Adipocyte (in vitro differentiated cells): ENCODE measurements at regions not wholly inside any gene's neighbourhood (a gene's known extent, or its start where the extent isn't known, plus 50 kb on each side); places are given as distances from the start of the nearest gene placed in this dataset.

Experiments
- DNase-seq: peaks from one replicate; pipeline ENCODE4 v3.0.0-alpha.2; 2015; ENCODE audit warnings: low read depth
- H3K27me3 ChIP-seq: replicated peaks from 2 replicates; pipeline ENCODE4 v1.7.0; 2013; ENCODE audit warnings: mild to moderate bottlenecking, low read length, moderate library complexity; ENCODE audit not compliant: control insufficient read depth, insufficient read depth
- H3K36me3 ChIP-seq: 2 replicates; pipeline ENCODE4 v1.7.0; 2013; ENCODE audit warnings: low read length, mild to moderate bottlenecking, moderate library complexity; ENCODE audit not compliant: control insufficient read depth, insufficient read depth, severe bottlenecking
- H3K4me1 ChIP-seq: 2 replicates; pipeline ENCODE4 v1.7.0; 2013; ENCODE audit warnings: mild to moderate bottlenecking, low read length, moderate library complexity; ENCODE audit not compliant: control insufficient read depth, insufficient read depth
- H3K4me3 ChIP-seq: 2 replicates; pipeline ENCODE4 v1.7.0; 2013; ENCODE audit warnings: mild to moderate bottlenecking, low read length, moderate library complexity
- H3K9ac ChIP-seq: 2 replicates; pipeline ENCODE4 v1.7.0; 2013; ENCODE audit warnings: mild to moderate bottlenecking, low read length, moderate library complexity
- H3K9me3 ChIP-seq: 2 replicates; pipeline ENCODE4 v1.7.0; 2013; ENCODE audit warnings: mild to moderate bottlenecking, low read length, moderate library complexity; ENCODE audit not compliant: control insufficient read depth

- H3K36me3 ChIP-seq: no peaks in the 10 kb centered on the region
- peak; percentile 36 for DNase-seq
- H3K9ac ChIP-seq: no peak overlapping the region
- H3K27me3 ChIP-seq: no peaks in the 10 kb centered on the region
- no peaks in the 10 kb centered on the region for H3K9me3 ChIP-seq
- H3K4me1 ChIP-seq: peaks cover 6% of the 10 kb centered on the region
- no peak overlapping the region for H3K4me3 ChIP-seq
These were observed 91.2 kb upstream of the ABI3BP start for GRCh38 chr3:101084404-101084803.

- no peaks in the 10 kb centered on the region for H3K36me3 ChIP-seq
- no peaks in the 10 kb centered on the region for H3K27me3 ChIP-seq
- no peak overlapping the region for H3K9ac ChIP-seq
- peaks cover 6% of the 10 kb centered on the region for H3K4me1 ChIP-seq
- H3K9me3 ChIP-seq: no peaks in the 10 kb centered on the region
- H3K4me3 ChIP-seq: no peak overlapping the region
- DNase-seq: peak; percentile 43
These were observed 88.8 kb upstream of the ABI3BP start for GRCh38 chr3:101081999-101082398.

GRCh38 chr3:101081446-101081845, 88.2 kb upstream of the ABI3BP start:
- H3K36me3 ChIP-seq: no peaks in the 10 kb centered on the region
- H3K4me3 ChIP-seq: no peak overlapping the region
- no peaks in the 10 kb centered on the region for H3K27me3 ChIP-seq
- no peak overlapping the region for H3K9ac ChIP-seq
- H3K9me3 ChIP-seq: no peaks in the 10 kb centered on the region
- DNase-seq: no peak
- H3K4me1 ChIP-seq: peaks cover 6% of the 10 kb centered on the region

GRCh38 chr3:101077361-101078011, 84.3 kb upstream of the ABI3BP start:
- Histone ChIP-seq H3K4me1 (peaks cover 6% of the 10 kb centered on the region), H3K27me3 (no peaks in the 10 kb centered on the region), H3K9me3 (no peaks in the 10 kb centered on the region), H3K4me3 (no peak overlapping the region), H3K9ac (no peak overlapping the region), H3K36me3 (no peaks in the 10 kb centered on the region)
- peak; percentile 43 for DNase-seq

DNA sequence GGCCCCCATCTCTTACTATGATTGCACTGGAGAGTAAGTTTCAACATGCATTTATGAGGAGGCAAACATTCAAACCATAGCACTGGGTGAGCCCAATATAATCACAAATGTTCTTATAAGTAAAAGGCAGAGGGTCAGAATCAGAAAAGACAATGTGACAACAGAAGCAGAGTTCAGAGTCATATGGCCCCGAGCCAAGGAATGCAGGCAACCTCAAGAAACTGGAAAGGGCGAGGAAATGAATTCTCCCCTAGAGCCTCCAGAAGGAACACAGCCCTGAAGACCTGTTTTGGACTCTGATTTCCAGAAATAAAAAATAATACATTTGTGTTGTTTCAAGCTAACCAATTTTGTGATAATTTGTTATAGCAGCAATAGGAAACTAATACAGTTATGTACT, 81.3 kb upstream of the ABI3BP start:
- H3K27me3 ChIP-seq: no peaks in the 10 kb centered on the region
- H3K4me1 ChIP-seq: peaks cover 10% of the 10 kb centered on the region
- no peaks in the 10 kb centered on the region for H3K36me3 ChIP-seq
- H3K9me3 ChIP-seq: no peaks in the 10 kb centered on the region
- H3K9ac ChIP-seq: no peak overlapping the region
- no peak for DNase-seq
- no peak overlapping the region for H3K4me3 ChIP-seq

DNA sequence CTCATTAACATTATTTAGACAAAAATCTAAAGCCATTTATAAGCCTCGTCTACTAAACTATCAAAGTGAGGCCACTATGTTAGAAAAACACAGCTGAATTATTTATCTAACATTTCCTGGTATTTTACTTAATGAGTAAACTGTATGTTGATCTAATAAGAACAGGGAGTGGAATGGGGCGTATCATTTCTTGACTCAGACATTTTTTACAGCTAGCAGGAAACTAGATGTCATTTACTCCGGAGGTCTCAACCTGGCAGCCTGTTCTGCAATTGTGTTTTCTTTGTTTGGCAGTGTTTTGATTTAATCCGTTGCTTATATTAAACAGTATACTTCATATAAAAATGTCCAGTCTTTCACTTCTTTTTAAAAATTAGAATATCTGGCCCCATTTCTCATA, 79.1 kb upstream of the ABI3BP start:
- H3K4me1 ChIP-seq: peaks cover 18% of the 10 kb centered on the region
- no peak overlapping the region for H3K9ac ChIP-seq
- DNase-seq: peak; percentile 42
- no peaks in the 10 kb centered on the region for H3K9me3 ChIP-seq
- H3K4me3 ChIP-seq: no peak overlapping the region
- no peaks in the 10 kb centered on the region for H3K27me3 ChIP-seq
- H3K36me3 ChIP-seq: no peaks in the 10 kb centered on the region

DNA sequence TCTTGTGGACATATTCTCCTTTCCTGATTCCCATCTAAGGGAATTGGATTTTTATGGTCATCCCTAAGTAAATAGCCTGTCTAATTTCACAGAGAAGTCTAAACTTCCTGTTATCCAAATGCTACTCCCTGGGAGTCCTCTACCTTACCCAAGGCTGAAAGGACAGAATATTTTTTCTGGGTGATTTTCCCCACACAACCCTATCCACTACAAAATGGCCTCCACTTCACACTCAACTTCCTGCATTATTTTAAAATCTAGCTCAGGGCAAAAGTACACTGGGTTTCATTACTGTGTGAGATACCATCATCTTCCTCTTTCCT, 77.5 kb upstream of the ABI3BP start:
- no peak overlapping the region for H3K4me3 ChIP-seq
- H3K36me3 ChIP-seq: no peaks in the 10 kb centered on the region
- no peak overlapping the region for H3K9ac ChIP-seq
- H3K27me3 ChIP-seq: no peaks in the 10 kb centered on the region
- DNase-seq: no peak
- H3K9me3 ChIP-seq: no peaks in the 10 kb centered on the region
- H3K4me1 ChIP-seq: peaks cover 29% of the 10 kb centered on the region

GRCh38 chr3:101069901-101070798, 76.9 kb upstream of the ABI3BP start:
- no peak overlapping the region for H3K4me3 ChIP-seq
- H3K9ac ChIP-seq: peak overlapping the region; percentile 49
- H3K9me3 ChIP-seq: no peaks in the 10 kb centered on the region
- peak; percentile 16 for DNase-seq
- no peaks in the 10 kb centered on the region for H3K36me3 ChIP-seq
- peaks cover 35% of the 10 kb centered on the region for H3K4me1 ChIP-seq
- no peaks in the 10 kb centered on the region for H3K27me3 ChIP-seq

- Histone ChIP-seq H3K9ac (peak overlapping the region; percentile 49), H3K9me3 (no peaks in the 10 kb centered on the region), H3K4me1 (peaks cover 44% of the 10 kb centered on the region), H3K4me3 (no peak overlapping the region), H3K27me3 (no peaks in the 10 kb centered on the region), H3K36me3 (no peaks in the 10 kb centered on the region)
- DNase-seq: peak; percentile 53
These were observed 75.8 kb upstream of the ABI3BP start for GRCh38 chr3:101068876-101069606.

- peak; percentile 78 for DNase-seq
- H3K4me3 ChIP-seq: peak overlapping the region; percentile 71
- peak overlapping the region; percentile 88 for H3K9ac ChIP-seq
- H3K9me3 ChIP-seq: no peaks in the 10 kb centered on the region
- no peaks in the 10 kb centered on the region for H3K27me3 ChIP-seq
- peaks cover 57% of the 10 kb centered on the region for H3K4me1 ChIP-seq
- no peaks in the 10 kb centered on the region for H3K36me3 ChIP-seq
These were observed 73.5 kb upstream of the ABI3BP start for GRCh38 chr3:101066711-101067129.

- Histone ChIP-seq H3K4me3 (peak overlapping the region; percentile 71), H3K36me3 (no peaks in the 10 kb centered on the region), H3K9me3 (no peaks in the 10 kb centered on the region), H3K9ac (peak overlapping the region; percentile 88), H3K27me3 (no peaks in the 10 kb centered on the region), H3K4me1 (peaks cover 57% of the 10 kb centered on the region)
- peak; percentile 84 for DNase-seq
These were observed 72.7 kb upstream of the ABI3BP start for GRCh38 chr3:101065962-101066361.
